AG09309 (cell line): ENCODE measurements at regions not wholly inside any gene's neighbourhood (a gene's known extent, or its start where the extent isn't known, plus 50 kb on each side); places are given as distances from the start of the nearest gene placed in this dataset.

Experiments
- DNase-seq: peaks from one replicate; pipeline ENCODE4 v3.0.0-alpha.2; 2010; ENCODE audit warnings: low read depth
- H3K4me3 ChIP-seq: 2 replicates; pipeline ENCODE4 v1.5.1; 2011; ENCODE audit warnings: mild to moderate bottlenecking, low read depth, low read length, moderate library complexity; ENCODE audit not compliant: control insufficient read depth
- TF ChIP-seq, protein P1 (sequence below): IDR thresholded peaks from 2 replicates; pipeline ENCODE4 v1.5.1; 2011; ENCODE audit warnings: mild to moderate bottlenecking, low read depth, low read length, inconsistent platforms; ENCODE audit not compliant: insufficient read depth, control insufficient read depth; ENCODE audit errors: missing control alignments

DNA sequence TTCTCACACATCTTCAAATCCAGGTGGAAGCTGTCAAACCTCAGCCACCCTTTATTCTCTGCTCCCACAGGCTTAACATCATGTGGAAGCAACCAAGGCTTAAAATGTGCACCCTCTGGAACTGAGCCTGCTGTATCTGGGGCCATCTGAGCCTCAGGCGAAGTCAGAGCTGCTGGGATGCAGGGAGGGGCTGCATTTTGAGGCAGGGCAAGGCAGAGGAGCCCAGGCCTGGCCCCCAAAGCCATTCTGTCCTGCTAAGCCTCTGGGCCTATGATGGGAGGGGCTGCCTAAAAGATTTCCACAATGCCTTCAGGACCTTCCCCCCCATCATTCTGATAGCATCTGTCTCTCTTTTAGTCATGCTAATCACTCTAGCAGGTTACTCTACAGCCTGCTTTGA is 51.7 kb upstream of the COBL start:
- TF ChIP-seq, protein P1, sequence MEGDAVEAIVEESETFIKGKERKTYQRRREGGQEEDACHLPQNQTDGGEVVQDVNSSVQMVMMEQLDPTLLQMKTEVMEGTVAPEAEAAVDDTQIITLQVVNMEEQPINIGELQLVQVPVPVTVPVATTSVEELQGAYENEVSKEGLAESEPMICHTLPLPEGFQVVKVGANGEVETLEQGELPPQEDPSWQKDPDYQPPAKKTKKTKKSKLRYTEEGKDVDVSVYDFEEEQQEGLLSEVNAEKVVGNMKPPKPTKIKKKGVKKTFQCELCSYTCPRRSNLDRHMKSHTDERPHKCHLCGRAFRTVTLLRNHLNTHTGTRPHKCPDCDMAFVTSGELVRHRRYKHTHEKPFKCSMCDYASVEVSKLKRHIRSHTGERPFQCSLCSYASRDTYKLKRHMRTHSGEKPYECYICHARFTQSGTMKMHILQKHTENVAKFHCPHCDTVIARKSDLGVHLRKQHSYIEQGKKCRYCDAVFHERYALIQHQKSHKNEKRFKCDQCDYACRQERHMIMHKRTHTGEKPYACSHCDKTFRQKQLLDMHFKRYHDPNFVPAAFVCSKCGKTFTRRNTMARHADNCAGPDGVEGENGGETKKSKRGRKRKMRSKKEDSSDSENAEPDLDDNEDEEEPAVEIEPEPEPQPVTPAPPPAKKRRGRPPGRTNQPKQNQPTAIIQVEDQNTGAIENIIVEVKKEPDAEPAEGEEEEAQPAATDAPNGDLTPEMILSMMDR: no peak
- no peak overlapping the region for H3K4me3 ChIP-seq
- DNase-seq: no peak

DNA sequence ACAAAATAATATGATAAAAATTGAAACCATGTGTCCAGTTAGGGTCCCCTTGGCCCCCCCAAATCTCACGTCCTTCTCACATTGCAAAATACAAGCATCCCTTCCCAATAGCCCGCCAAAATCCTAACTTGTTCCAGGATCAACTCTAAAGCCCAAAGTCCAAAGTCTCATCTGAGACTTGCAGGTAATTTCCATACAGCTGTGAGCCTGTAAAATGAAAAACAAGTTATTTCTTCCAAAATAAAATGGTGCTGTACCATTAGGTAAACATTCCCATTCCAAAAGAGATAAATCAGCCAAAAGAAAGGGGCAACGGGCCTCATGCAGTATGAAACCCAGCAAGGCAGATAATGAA is 51.0 kb upstream of the COBL start:
- TF ChIP-seq, protein P1: no peak
- DNase-seq: no peak

GRCh38 chr7:51366930-51367613 is 50.5 kb upstream of the COBL start:
- TF ChIP-seq, protein P1: peak; percentile 56
- DNase-seq: peak; percentile 1
- no peak overlapping the region for H3K4me3 ChIP-seq

More for the DNA sequence above, 51.0 kb upstream of the COBL start:
- no peak overlapping the region for H3K4me3 ChIP-seq
